GM12878 (cell line): ENCODE measurements at regions not wholly inside any gene's neighbourhood (a gene's known extent, or its start where the extent isn't known, plus 50 kb on each side); places are given as distances from the start of the nearest gene placed in this dataset.

Source experiments
- ATAC-seq: fragments of 200-7000 bp; cut with Tn5 transposase; 3 replicates; pipeline ENCODE4 v1.9.1; 2020; ENCODE audit warnings: mild to moderate bottlenecking, moderate library complexity
- BruUV-seq: library from RNA; stranded (reverse); fragments of 400-500 nt; replicated peaks from 2 replicates; lab custom pipeline; 2021; lab: Mats Ljungman, UMichigan
- CTCF ChIA-PET: fragments of 300-600 bp; sonication (Branson Sonifier 250); formaldehyde crosslinking; extraction: SDS; loops from one replicate; lab custom pipeline; 2021; ENCODE audit warnings: inconsistent platforms; lab: Yijun Ruan, JAX
- POLR2A ChIA-PET: fragments of 350-600 bp; formaldehyde crosslinking; extraction: SDS; loops from one replicate; lab custom pipeline; 2021; ENCODE audit warnings: inconsistent platforms; lab: Charles Lee
- RAD21 ChIA-PET: fragments of 300-600 bp; sonication (Branson Sonifier 250); formaldehyde crosslinking; loops from one replicate; lab custom pipeline; 2023; ENCODE audit warnings: antibody characterized with exemption; ENCODE audit not compliant: unreplicated experiment; lab: Charles Lee
- SMC1A ChIA-PET: fragments of 300-600 bp; sonication (Branson Sonifier 250); formaldehyde crosslinking; loops from one replicate; lab custom pipeline; 2023; ENCODE audit not compliant: unreplicated experiment, uncharacterized antibody; lab: Charles Lee
- DNase-seq: peaks from one replicate; pipeline ENCODE4 v3.0.0-alpha.2; 2011; ENCODE audit warnings: low read depth, low spot score
- FAIRE-seq: peaks from 3 replicates; lab custom pipeline; 2011; peaks lifted over from hg19 to GRCh38; lab: Jason Lieb, UNC
- H2AFZ ChIP-seq: 2 replicates; pipeline ENCODE4 v1.6.0; 2011; ENCODE audit warnings: low read depth, low read length, control low read depth; ENCODE audit not compliant: control insufficient read depth
- H3K27ac ChIP-seq: 2 replicates; pipeline ENCODE4 v1.5.1; 2011; ENCODE audit warnings: control low read depth; ENCODE audit not compliant: control insufficient read depth, insufficient read depth
- H3K27me3 ChIP-seq, 2 experiments: replicated peaks in 1 of 2; 2 replicates each; pipeline versions ENCODE4 v1.6.0 to v1.6.1; 2011; ENCODE audit warnings: low read length in 1 of 2; ENCODE audit not compliant: control insufficient read depth in 2 of 2, insufficient read depth in 2 of 2
- H3K36me3 ChIP-seq, 2 experiments: 2 replicates each; pipeline ENCODE4 v1.5.1; 2011; ENCODE audit warnings: low read length in 1 of 2; ENCODE audit not compliant: control insufficient read depth in 2 of 2, insufficient read depth in 2 of 2
- H3K4me1 ChIP-seq: 2 replicates; pipeline ENCODE4 v1.6.1; 2011; ENCODE audit warnings: mild to moderate bottlenecking, low read length, moderate library complexity, mixed read lengths; ENCODE audit not compliant: control insufficient read depth, insufficient read depth
- H3K4me2 ChIP-seq: 2 replicates; pipeline ENCODE4 v1.6.0; 2011; ENCODE audit warnings: control low read depth; ENCODE audit not compliant: control insufficient read depth, insufficient read depth
- H3K4me3 ChIP-seq: fragments of 200-600 bp; sonication (generic); 2 replicates; pipeline ENCODE4 v1.5.1; 2016
- H3K79me2 ChIP-seq: 2 replicates; pipeline ENCODE4 v1.6.0; 2011; ENCODE audit warnings: low read length; ENCODE audit not compliant: control insufficient read depth, insufficient read depth
- H3K9ac ChIP-seq: 2 replicates; pipeline ENCODE4 v1.8.0; 2011; ENCODE audit warnings: low read length, control low read depth, mixed read lengths; ENCODE audit not compliant: control insufficient read depth, insufficient read depth
- H3K9me3 ChIP-seq: replicated peaks from 3 replicates; pipeline ENCODE4 v1.5.1; 2011; ENCODE audit warnings: mild to moderate bottlenecking, low read length; ENCODE audit not compliant: control insufficient read depth, insufficient read depth
- H4K20me1 ChIP-seq: 2 replicates; pipeline ENCODE4 v1.6.0; 2011; ENCODE audit not compliant: control insufficient read depth, insufficient read depth
- E2F4 ChIP-seq: IDR thresholded peaks from 2 replicates; pipeline ENCODE4 v1.6.1; 2012; ENCODE audit warnings: low read depth, low read length, improper control_type of control experiment
- EGR1 ChIP-seq, 2 experiments: IDR thresholded peaks; 1 replicate in 1 of 2; 2 replicates in 1 of 2; pipeline ENCODE4 v1.6.1; 2011 to 2012; ENCODE audit warnings: low read depth in 2 of 2, low read length in 2 of 2, borderline replicate concordance in 1 of 2, mild to moderate bottlenecking in 1 of 2, moderate library complexity in 1 of 2
- HSF1 ChIP-seq: fragments of 150-350 bp; IDR thresholded peaks from 2 replicates; pipeline ENCODE4 v1.6.1; 2014; ENCODE audit warnings: mild to moderate bottlenecking, low read depth, low read length
- KLF5 ChIP-seq: fragments of 450-650 bp; IDR thresholded peaks from 2 replicates; pipeline ENCODE4 v1.6.1; 2014; ENCODE audit warnings: mild to moderate bottlenecking; ENCODE audit not compliant: partially characterized antibody
- MTA3 ChIP-seq: IDR thresholded peaks from 2 replicates; pipeline ENCODE4 v1.6.1; 2012; ENCODE audit warnings: low read length, inconsistent platforms, borderline replicate concordance
- PML ChIP-seq: IDR thresholded peaks from 2 replicates; pipeline ENCODE4 v1.6.1; 2012; ENCODE audit warnings: low read length, inconsistent platforms
- RFX5 ChIP-seq: IDR thresholded peaks from 2 replicates; pipeline ENCODE4 v1.6.1; 2011; ENCODE audit warnings: low read depth, low read length, improper control_type of control experiment
- SUZ12 ChIP-seq: fragments of 200-600 bp; sonication (generic); IDR thresholded peaks from one replicate; pipeline ENCODE4 v1.6.1; 2018; ENCODE audit warnings: antibody characterized with exemption, mild to moderate bottlenecking; ENCODE audit not compliant: unreplicated experiment
- TARDBP ChIP-seq: IDR thresholded peaks from 2 replicates; pipeline ENCODE4 v1.6.1; 2016; ENCODE audit warnings: borderline replicate concordance
- ZNF24 ChIP-seq: fragments of 450-650 bp; IDR thresholded peaks from 2 replicates; pipeline ENCODE4 v1.6.1; 2017; ENCODE audit warnings: antibody characterized with exemption, mild to moderate bottlenecking
- ZNF622 ChIP-seq: fragments of 450-650 bp; IDR thresholded peaks from 2 replicates; pipeline ENCODE4 v1.6.1; 2017; ENCODE audit warnings: mild to moderate bottlenecking, inconsistent platforms
- WGBS: methylation state at CpG from one replicate; pipeline ENCODE4 v1.1.6; 2016; ENCODE audit warnings: low lambda C conversion rate; ENCODE audit not compliant: insufficient replicate concordance, insufficient coverage; ENCODE audit errors: missing lambda C conversion rate; 5-methylcytosine and 5-hydroxymethylcytosine counted together
- in situ Hi-C: fragments of 300-500 bp; cut with MboI; formaldehyde crosslinking; loops from 9 replicates; pipeline ENCODE4 v1.14.3; 2018; ENCODE audit warnings: mixed read lengths
- intact Hi-C: fragments of 100-400 bp; cut with micrococcal nuclease; formaldehyde crosslinking; loops from one replicate; pipeline ENCODE4 v1.14.2; 2022; ENCODE audit not compliant: unreplicated experiment

DNA sequence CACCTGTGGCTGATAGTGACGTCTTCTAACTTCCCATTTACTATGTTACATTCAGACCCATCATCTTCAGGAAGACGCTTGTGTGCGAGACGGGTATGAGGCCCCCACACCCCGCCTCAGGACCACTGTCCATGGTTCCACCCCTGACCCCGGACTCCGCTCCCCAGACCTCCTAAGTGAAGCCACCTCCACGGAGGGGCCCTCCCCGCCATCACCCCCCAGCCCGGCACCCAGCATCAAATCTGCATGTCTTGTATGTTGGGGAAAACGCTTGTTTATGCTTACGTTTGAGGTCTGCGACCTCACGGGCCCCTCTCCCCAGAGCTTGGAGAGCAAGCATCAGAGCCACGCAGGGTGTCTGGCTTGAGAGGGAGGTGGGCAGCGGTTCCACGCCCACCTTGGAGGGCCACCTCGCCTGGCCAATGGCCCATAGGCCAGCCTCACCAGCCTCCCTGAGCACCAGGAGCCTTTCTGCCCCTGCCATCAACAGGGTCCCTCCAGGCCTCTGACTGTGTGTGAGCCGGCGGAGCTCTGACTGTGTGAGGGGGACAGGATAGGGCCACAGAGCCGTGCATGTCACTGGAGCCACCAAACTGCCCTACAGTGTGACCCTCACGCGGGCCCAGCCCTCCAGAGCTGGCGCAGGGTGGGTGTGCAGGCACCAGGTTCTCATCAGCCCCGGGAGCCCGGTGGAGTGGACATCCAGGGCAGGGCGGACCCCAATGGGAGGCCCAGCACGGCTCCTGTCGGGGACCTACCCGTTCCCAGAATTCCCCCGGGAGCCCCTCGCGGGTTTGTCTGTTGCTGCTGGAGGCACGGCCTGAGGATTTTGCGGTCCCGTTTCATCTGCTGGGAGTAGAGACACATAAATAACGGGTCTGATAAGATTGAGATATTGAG lies 88.4 kb upstream of the NKX1-1 start:
- no TSS peak for BruUV-seq
- intact Hi-C loops (no loop called here), in situ Hi-C loops (no loop called here)
- POLR2A ChIA-PET = no interaction called here
- no peak overlapping the region for H3K4me3 ChIP-seq
- H2AFZ ChIP-seq = no peak overlapping the region
- no peaks in the 10 kb centered on the region for H3K27me3 ChIP-seq
- H3K27ac ChIP-seq = no peak overlapping the region
- H3K9me3 ChIP-seq = no peaks in the 10 kb centered on the region; the same call in 2 of the 3 replicates
- SMC1A ChIA-PET = no interaction called here
- H3K4me1 ChIP-seq = no peaks in the 10 kb centered on the region
- RAD21 ChIA-PET = no interaction called here
- TF ChIP-seq HSF1 = no peak
- no peak for TF ChIP-seq PML
- no peak for TF ChIP-seq KLF5
- TF ChIP-seq MTA3 = no peak
- TF ChIP-seq ZNF622 = no peak
- TF ChIP-seq E2F4 = no peak
- TF ChIP-seq RFX5 = no peak
- TF ChIP-seq ZNF24 = no peak
- no peak for TF ChIP-seq TARDBP
- TF ChIP-seq SUZ12 = no peak
- TF ChIP-seq EGR1 (IDR thresholded peaks at IDR 0.05; ENCODE audit: borderline replicate concordance in 1 of 2, low read depth in 2 of 2, low read length in 2 of 2) = no peak
- no peak overlapping the region for H3K4me2 ChIP-seq
- DNase-seq (no peak), FAIRE-seq (no peak), ATAC-seq (no peak)
- WGBS = 50% methylated on average over 36 of the region's 37 CpGs
- no peaks in the 10 kb centered on the region for H3K79me2 ChIP-seq
- no peaks in the 10 kb centered on the region for H4K20me1 ChIP-seq
- no peak overlapping the region for H3K9ac ChIP-seq
- CTCF ChIA-PET = no interaction called here
- H3K36me3 ChIP-seq = no peaks in the 10 kb centered on the region
